Testis (tissue), 2 donors: ENCODE measurements at regions not wholly inside any gene's neighbourhood (a gene's known extent, or its start where the extent isn't known, plus 50 kb on each side); places are given as distances from the start of the nearest gene placed in this dataset.

ENCODE experiments used
- POLR2A ChIP-seq: fragments of 450-650 bp; IDR thresholded peaks from one replicate; pipeline ENCODE4 v1.6.1; 2017; ENCODE audit warnings: antibody characterized with exemption, mild to moderate bottlenecking, moderate library complexity
- TF ChIP-seq, protein P1 (sequence below), 3 experiments: fragments of 450-650 bp in 2 of 3; fragments of 200-600 bp in 1 of 3; sonication (generic) in 1 of 3; IDR thresholded peaks; one replicate each; pipeline ENCODE4 v1.5.1; 2016 to 2019; ENCODE audit warnings: antibody characterized with exemption in 3 of 3, mild to moderate bottlenecking in 2 of 3, moderate library complexity in 1 of 3

DNA sequence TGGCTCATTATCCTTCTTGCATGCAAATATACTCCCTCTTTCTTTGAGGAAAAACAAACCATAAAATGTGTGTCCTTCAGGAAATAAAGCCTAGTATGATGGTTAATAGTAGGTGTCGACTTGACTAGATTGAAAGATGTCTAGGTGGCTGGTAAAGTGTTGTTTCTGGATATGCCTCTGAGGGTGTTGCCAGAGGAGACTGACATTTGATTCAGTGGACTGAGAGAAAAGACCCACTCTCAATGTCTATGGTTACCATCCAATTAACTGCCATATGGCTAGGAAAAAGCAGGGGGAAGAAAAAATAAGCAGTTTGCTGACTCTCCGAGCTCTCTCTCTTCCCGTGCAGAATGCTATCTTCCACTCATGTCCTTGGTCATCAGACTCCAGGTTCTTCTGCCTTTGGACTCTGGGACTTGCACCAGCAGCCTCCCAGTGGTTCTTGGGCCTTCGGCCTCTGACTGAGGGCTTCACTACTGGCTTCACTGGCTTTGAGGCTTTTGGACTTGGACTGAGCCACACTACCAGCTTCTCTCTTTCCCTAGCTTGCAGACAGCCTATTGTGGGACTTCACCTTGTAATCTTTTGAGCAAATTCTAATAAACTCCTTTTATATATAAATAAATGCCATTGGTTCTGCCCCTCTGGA is 532.1 kb upstream of the HTR2C start:
- TF ChIP-seq, protein P1, sequence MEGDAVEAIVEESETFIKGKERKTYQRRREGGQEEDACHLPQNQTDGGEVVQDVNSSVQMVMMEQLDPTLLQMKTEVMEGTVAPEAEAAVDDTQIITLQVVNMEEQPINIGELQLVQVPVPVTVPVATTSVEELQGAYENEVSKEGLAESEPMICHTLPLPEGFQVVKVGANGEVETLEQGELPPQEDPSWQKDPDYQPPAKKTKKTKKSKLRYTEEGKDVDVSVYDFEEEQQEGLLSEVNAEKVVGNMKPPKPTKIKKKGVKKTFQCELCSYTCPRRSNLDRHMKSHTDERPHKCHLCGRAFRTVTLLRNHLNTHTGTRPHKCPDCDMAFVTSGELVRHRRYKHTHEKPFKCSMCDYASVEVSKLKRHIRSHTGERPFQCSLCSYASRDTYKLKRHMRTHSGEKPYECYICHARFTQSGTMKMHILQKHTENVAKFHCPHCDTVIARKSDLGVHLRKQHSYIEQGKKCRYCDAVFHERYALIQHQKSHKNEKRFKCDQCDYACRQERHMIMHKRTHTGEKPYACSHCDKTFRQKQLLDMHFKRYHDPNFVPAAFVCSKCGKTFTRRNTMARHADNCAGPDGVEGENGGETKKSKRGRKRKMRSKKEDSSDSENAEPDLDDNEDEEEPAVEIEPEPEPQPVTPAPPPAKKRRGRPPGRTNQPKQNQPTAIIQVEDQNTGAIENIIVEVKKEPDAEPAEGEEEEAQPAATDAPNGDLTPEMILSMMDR (IDR thresholded peaks at IDR 0.05), result no peak
- no peak for TF ChIP-seq POLR2A
